HG02852 (cell line): ENCODE measurements at regions not wholly inside any gene's neighbourhood (a gene's known extent, or its start where the extent isn't known, plus 50 kb on each side); places are given as distances from the start of the nearest gene placed in this dataset.
"Not testable (repeated sequence)": the region's sequence is repeated elsewhere in the genome, so short reads cannot be mapped to it uniquely, and the experiment has no call there.

Source experiments
- ATAC-seq: cut with Tn5 transposase; IDR thresholded peaks from one replicate; pipeline ENCODE4 v1.9.1; 2021; ENCODE audit warnings: mild to moderate bottlenecking, moderate library complexity; ENCODE audit not compliant: unreplicated experiment

GRCh38 chr5:17032314-17032985 is 96.4 kb upstream of the MYO10 start:
- not testable (repeated sequence) for ATAC-seq

DNA sequence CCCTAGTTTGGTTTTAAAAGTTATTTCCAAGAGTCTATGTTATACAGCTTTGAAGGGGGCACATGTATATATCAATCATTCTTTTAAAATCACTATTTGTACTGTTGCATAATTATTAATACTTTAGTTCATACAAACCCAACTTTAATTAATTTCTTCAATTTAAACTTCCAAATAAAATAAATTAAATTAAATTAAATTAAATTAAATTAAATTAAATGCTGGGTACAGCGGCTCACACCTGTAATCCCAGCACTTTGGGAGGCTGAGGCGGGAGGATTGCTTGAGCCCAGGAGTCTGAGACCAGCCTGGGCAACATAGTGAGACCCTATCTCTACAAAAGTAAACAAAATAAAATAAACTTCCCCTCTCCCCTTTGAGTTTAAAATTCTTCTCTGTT is 98.9 kb upstream of the MYO10 start:
- ATAC-seq = not testable (repeated sequence)

- no peak for ATAC-seq
Measured at GRCh38 chr5:17037751-17038150, 101.7 kb upstream of the MYO10 start.

DNA sequence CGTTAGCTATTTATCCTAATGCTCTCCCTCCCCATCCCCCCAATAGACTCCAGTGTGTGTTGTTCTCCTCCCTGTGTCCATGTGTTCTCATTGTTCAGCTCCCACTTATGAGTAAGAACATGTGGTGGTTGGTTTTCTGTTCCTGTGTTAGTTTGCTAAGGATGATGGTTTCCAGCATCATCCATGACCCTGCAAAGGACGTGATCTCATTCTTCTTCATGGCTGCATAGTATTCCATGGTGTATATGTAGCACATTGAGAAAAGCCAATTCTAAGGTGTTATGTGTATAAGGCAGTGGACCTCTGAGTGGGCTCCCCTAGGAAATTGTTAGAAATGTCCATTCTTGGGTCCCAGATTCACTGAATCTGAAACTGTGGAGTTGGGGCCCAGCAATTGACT is 103.1 kb upstream of the MYO10 start:
- no peak for ATAC-seq

- ATAC-seq = no peak
Measured at GRCh38 chr5:17042041-17042440, 106.0 kb upstream of the MYO10 start.

DNA sequence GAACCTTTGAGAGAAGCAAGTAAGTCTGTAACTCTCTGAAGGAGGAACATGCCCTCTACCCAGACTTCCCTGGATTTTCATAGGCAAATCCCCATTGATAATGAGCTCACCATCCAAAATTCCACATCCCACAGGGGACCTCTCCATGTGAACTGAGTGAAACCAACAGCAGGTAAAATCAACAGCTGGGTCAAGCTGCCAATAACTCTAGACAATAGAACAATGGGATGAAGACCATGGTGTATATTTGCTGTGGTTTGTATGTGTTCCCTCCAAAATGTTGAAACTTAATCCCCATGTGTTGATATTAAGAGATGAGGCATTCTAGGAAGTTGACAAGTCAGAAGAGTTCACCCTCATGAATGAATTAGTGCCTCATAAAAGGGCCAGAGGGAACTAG is 110.2 kb upstream of the MYO10 start:
- ATAC-seq = no peak

DNA sequence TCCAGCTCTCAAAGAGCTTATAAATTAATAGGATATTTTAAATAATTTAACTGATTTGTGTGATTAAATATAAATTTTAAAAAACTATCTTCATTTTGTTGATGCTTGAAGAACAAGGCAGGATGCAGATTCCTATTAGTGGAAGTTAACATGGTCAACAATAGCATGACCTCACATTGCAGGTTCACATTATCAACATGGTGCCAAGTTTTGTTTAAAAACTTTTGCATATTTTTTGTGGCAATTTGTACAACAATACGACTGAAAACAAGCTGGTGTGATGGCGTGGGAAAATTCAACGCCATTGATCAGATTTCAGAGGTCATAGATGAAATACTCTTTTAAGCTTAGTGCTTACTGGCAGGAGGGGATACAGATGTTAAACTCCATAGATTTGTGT is 114.1 kb upstream of the MYO10 start:
- ATAC-seq = no peak

GRCh38 chr5:17054911-17055310 is 118.8 kb upstream of the MYO10 start:
- no peak for ATAC-seq

GRCh38 chr5:17056141-17056631 is 120.1 kb upstream of the MYO10 start:
- ATAC-seq = no peak

- ATAC-seq = no peak
Measured at GRCh38 chr5:17058438-17058837, 122.3 kb upstream of the MYO10 start.

- ATAC-seq = no peak
Measured at GRCh38 chr5:17061973-17062470, 125.9 kb upstream of the MYO10 start.

GRCh38 chr5:17062741-17063140 is 126.7 kb upstream of the MYO10 start:
- ATAC-seq = not testable (repeated sequence)

DNA sequence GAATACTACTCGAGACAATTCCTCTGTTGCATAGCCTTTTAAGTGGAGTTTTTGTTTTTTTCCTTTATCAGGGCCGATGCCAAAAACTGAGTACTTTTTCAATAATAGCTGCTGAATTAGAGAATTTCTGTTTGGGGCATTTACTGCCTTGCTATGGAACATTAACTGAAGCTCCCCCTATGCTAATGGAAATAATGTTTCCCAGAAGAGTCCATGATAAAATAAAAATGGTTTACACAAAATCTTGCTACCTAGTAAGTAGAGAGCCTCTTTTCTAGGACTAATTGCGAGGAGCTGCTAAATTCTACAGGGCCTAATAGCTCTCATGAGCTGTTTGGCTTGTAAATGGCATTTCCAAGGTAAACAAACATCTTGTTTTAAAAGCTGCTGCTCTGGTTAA is 128.2 kb upstream of the MYO10 start:
- ATAC-seq = no peak

- no peak for ATAC-seq
Measured at GRCh38 chr5:17065458-17065857, 129.4 kb upstream of the MYO10 start.

GRCh38 chr5:17066026-17066425 is 129.9 kb upstream of the MYO10 start:
- ATAC-seq = not testable (repeated sequence)

- ATAC-seq = no peak
Measured at GRCh38 chr5:17067657-17068392, 131.7 kb upstream of the MYO10 start.

DNA sequence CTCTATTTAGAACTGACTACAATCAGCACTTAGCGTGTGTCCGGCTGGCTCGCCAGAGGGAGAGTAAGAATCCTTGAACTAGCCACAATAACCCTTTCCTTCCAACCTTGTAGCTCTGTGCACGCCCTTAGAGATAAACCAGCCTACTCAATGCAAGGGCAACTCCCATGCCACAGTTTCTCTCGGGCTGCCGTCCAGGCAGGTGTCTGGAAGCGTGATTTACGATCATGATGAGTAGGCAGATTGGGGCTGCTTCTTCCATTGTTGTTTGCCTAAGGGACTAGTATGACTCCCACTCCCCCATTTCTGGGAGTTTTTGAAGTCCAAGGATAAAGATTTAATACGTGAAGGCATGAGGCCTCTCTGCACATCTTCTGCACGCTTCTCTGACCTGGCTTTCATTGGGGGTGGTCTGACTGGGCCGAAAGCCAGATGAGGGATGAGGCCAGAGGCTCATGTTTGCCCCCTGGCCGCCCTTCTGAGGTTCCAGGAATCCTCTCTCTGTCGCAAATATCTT is 134.0 kb upstream of the MYO10 start:
- ATAC-seq = no peak

- no peak for ATAC-seq
Measured at GRCh38 chr5:17070647-17071046, 134.6 kb upstream of the MYO10 start.

DNA sequence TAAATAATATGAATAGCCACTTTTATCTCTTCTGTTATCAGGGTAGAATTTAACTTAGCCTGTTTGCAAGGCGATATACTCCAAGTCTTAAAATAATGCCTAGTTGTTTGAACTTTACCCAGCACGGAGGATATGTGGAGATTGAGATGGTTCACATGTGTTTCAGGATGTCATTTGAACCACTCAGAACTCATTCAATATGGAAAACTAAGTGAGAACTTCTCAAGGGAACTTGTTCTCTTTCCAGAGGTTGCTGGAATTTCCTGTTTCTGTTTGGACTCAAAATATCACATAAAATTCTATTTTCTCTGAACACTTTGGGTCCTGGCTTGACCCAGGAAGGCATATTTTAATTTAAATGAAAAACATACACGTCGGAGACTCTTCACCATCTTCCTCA is 139.1 kb upstream of the MYO10 start:
- no peak for ATAC-seq

DNA sequence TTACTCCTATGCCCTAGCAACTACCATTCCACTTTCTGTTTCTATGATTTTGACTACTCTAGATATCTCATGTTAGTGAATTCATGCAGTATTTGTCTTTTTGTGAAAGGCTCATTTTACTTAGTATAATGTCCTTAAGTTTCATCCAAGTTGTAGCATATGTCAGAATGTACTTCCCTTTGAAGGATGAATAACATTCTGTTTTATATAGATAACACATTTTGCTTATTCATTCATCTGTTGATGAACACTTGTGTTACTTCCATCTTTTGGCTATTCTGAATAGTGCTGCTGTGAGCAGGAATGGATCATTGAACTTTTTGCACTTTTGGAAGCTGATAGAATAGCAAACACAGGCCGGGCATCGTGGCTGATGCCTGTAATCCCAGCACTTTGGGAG is 140.2 kb upstream of the MYO10 start:
- ATAC-seq = no peak

GRCh38 chr5:17077440-17078233 is 139.8 kb upstream of the BASP1 start:
- ATAC-seq = no peak
